Trophoblast cell (in vitro differentiated cells and primary cell): ENCODE measurements at regions not wholly inside any gene's neighbourhood (a gene's known extent, or its start where the extent isn't known, plus 50 kb on each side); places are given as distances from the start of the nearest gene placed in this dataset.

Experiments
- DNase-seq, 2 donors: peaks; one replicate each; pipeline ENCODE4 v3.0.0-alpha.2; 2016
- H2AFZ ChIP-seq: 2 replicates; pipeline ENCODE4 v1.6.1; 2013; ENCODE audit warnings: low read length, moderate library complexity, mild to moderate bottlenecking; ENCODE audit not compliant: insufficient read depth, poor library complexity
- H2AK5ac ChIP-seq: 2 replicates; pipeline ENCODE4 v1.6.1; 2013; ENCODE audit warnings: mild to moderate bottlenecking, low read length
- H2BK120ac ChIP-seq: 2 replicates; pipeline ENCODE4 v1.6.1; 2013; ENCODE audit warnings: low read length, mild to moderate bottlenecking, moderate library complexity; ENCODE audit not compliant: insufficient read depth, poor library complexity
- H2BK12ac ChIP-seq: 2 replicates; pipeline ENCODE4 v1.6.1; 2013; ENCODE audit warnings: mild to moderate bottlenecking, low read length, moderate library complexity
- H2BK5ac ChIP-seq: 2 replicates; pipeline ENCODE4 v1.6.1; 2013; ENCODE audit warnings: low read length, low read depth, moderate library complexity, mild to moderate bottlenecking; ENCODE audit not compliant: poor library complexity
- H3K14ac ChIP-seq: 2 replicates; pipeline ENCODE4 v1.6.1; 2013; ENCODE audit warnings: mild to moderate bottlenecking, low read length
- H3K18ac ChIP-seq: 2 replicates; pipeline ENCODE4 v1.6.1; 2013; ENCODE audit warnings: mild to moderate bottlenecking, low read length
- H3K23ac ChIP-seq: 2 replicates; pipeline ENCODE4 v1.6.1; 2013; ENCODE audit warnings: low read length
- H3K27ac ChIP-seq: 2 replicates; pipeline ENCODE4 v1.5.1; 2013; ENCODE audit warnings: low read depth, mild to moderate bottlenecking, inconsistent platforms, low read length, moderate library complexity
- H3K27me3 ChIP-seq: 2 replicates; pipeline ENCODE4 v1.6.1; 2013; ENCODE audit warnings: inconsistent platforms, mild to moderate bottlenecking, low read length, moderate library complexity; ENCODE audit not compliant: insufficient read depth
- H3K36me3 ChIP-seq, 2 experiments: 1 replicate in 1 of 2; 2 replicates in 1 of 2; pipeline ENCODE4 v1.6.1; 2013; ENCODE audit warnings: low read length in 2 of 2, mild to moderate bottlenecking in 2 of 2, moderate library complexity in 1 of 2; ENCODE audit not compliant: insufficient read depth in 2 of 2, control insufficient read depth in 1 of 2
- H3K4ac ChIP-seq: 2 replicates; pipeline ENCODE4 v1.6.1; 2013; ENCODE audit warnings: low read depth, mild to moderate bottlenecking, low read length, moderate library complexity
- H3K4me1 ChIP-seq, 2 experiments: 1 replicate in 1 of 2; 2 replicates in 1 of 2; pipeline ENCODE4 v1.6.1; 2013; ENCODE audit warnings: low read length in 2 of 2, mild to moderate bottlenecking in 2 of 2, moderate library complexity in 1 of 2; ENCODE audit not compliant: insufficient read depth in 2 of 2, control insufficient read depth in 1 of 2
- H3K4me2 ChIP-seq: 2 replicates; pipeline ENCODE4 v1.6.1; 2013; ENCODE audit warnings: inconsistent platforms, mild to moderate bottlenecking, low read length, moderate library complexity
- H3K4me3 ChIP-seq: 2 replicates; pipeline ENCODE4 v1.5.1; 2013; ENCODE audit warnings: mild to moderate bottlenecking, low read depth, low read length, inconsistent platforms
- H3K79me1 ChIP-seq: one replicate; pipeline ENCODE4 v1.6.1; 2013; ENCODE audit warnings: low read length
- H3K79me2 ChIP-seq: 2 replicates; pipeline ENCODE4 v1.6.1; 2013; ENCODE audit warnings: low read length, mild to moderate bottlenecking; ENCODE audit not compliant: control insufficient read depth, insufficient read depth, poor library complexity
- H3K9ac ChIP-seq: 2 replicates; pipeline ENCODE4 v1.6.1; 2013; ENCODE audit warnings: mild to moderate bottlenecking, low read length
- H3K9me3 ChIP-seq: 2 replicates; pipeline ENCODE4 v1.6.1; 2013; ENCODE audit warnings: low read depth, mild to moderate bottlenecking, control low read depth, inconsistent platforms, low read length; ENCODE audit not compliant: insufficient read depth
- H4K12ac ChIP-seq: 2 replicates; pipeline ENCODE4 v1.6.1; 2013; ENCODE audit warnings: low read depth, mild to moderate bottlenecking, low read length, moderate library complexity
- H4K8ac ChIP-seq: 2 replicates; pipeline ENCODE4 v1.6.1; 2013; ENCODE audit warnings: low read depth, mild to moderate bottlenecking, low read length, moderate library complexity
- H4K91ac ChIP-seq: one replicate; pipeline ENCODE4 v1.6.1; 2013; ENCODE audit warnings: low read depth, mild to moderate bottlenecking, low read length, moderate library complexity
- WGBS: extraction: QIAGEN DNeasy Blood & Tissue Kit; methylation state at CpG from one replicate; pipeline ENCODE4 v1.1.7; 2013; ENCODE audit warnings: missing lambda C conversion rate; ENCODE audit not compliant: insufficient read length, insufficient coverage; ENCODE audit errors: extremely low coverage; 5-methylcytosine and 5-hydroxymethylcytosine counted together

- DNase-seq = no peak
- Histone ChIP-seq H2BK120ac (no peak overlapping the region), H3K18ac (no peak overlapping the region), H4K91ac (no peak overlapping the region), H3K4ac (no peak overlapping the region), H2BK5ac (no peak overlapping the region), H3K4me1 (no peaks in the 10 kb centered on the region), H2AK5ac (no peak overlapping the region), H3K79me2 (no peaks in the 10 kb centered on the region), H4K12ac (no peak overlapping the region), H4K8ac (no peak overlapping the region), H2BK12ac (no peak overlapping the region), H3K4me2 (no peak overlapping the region), H3K27me3 (no peaks in the 10 kb centered on the region), H3K36me3 (no peaks in the 10 kb centered on the region), H3K27ac (no peak overlapping the region), H3K23ac (no peak overlapping the region), H3K9me3 (peaks cover 6% of the 10 kb centered on the region), H3K4me3 (no peak overlapping the region), H3K14ac (no peak overlapping the region), H2AFZ (no peak overlapping the region), H3K9ac (no peak overlapping the region), H3K79me1 (no peaks in the 10 kb centered on the region)
- WGBS = no CpG with 5 or more reads among the region's 2 CpGs
Measured at GRCh38 chr22:48175721-48176120, 1413.3 kb downstream of the TBC1D22A start.

GRCh38 chr22:48173773-48174160, 1411.3 kb downstream of the TBC1D22A start:
- no peak overlapping the region for H4K91ac ChIP-seq
- H3K18ac ChIP-seq = no peak overlapping the region
- H3K79me2 ChIP-seq = no peaks in the 10 kb centered on the region
- no CpG with 5 or more reads among the region's 7 CpGs for WGBS
- no peak overlapping the region for H4K12ac ChIP-seq
- no peak overlapping the region for H2BK12ac ChIP-seq
- H3K4me3 ChIP-seq = no peak overlapping the region
- no peak overlapping the region for H3K4me2 ChIP-seq
- no peak overlapping the region for H2AK5ac ChIP-seq
- no peaks in the 10 kb centered on the region for H3K27me3 ChIP-seq
- no peaks in the 10 kb centered on the region for H3K79me1 ChIP-seq
- H3K36me3 ChIP-seq = no peaks in the 10 kb centered on the region
- no peak overlapping the region for H3K4ac ChIP-seq
- no peak overlapping the region for H2AFZ ChIP-seq
- DNase-seq = no peak
- H3K9ac ChIP-seq = no peak overlapping the region
- peaks cover 8% of the 10 kb centered on the region for H3K9me3 ChIP-seq
- no peak overlapping the region for H3K23ac ChIP-seq
- H3K27ac ChIP-seq = no peak overlapping the region
- H4K8ac ChIP-seq = no peak overlapping the region
- no peak overlapping the region for H3K14ac ChIP-seq
- H3K4me1 ChIP-seq = no peaks in the 10 kb centered on the region
- H2BK5ac ChIP-seq = no peak overlapping the region
- H2BK120ac ChIP-seq = no peak overlapping the region

GRCh38 chr22:48173061-48173772, 1410.8 kb downstream of the TBC1D22A start:
- Histone ChIP-seq H3K4me1 (no peaks in the 10 kb centered on the region), H3K14ac (no peak overlapping the region), H4K12ac (no peak overlapping the region), H3K4me3 (no peak overlapping the region), H3K9ac (no peak overlapping the region), H3K27me3 (no peaks in the 10 kb centered on the region), H3K27ac (no peak overlapping the region), H4K8ac (no peak overlapping the region), H3K79me1 (no peaks in the 10 kb centered on the region), H2BK120ac (no peak overlapping the region), H2BK12ac (no peak overlapping the region), H3K79me2 (no peaks in the 10 kb centered on the region), H2AK5ac (no peak overlapping the region), H3K36me3 (no peaks in the 10 kb centered on the region), H3K9me3 (peaks cover 8% of the 10 kb centered on the region), H2BK5ac (no peak overlapping the region), H2AFZ (no peak overlapping the region), H3K4ac (no peak overlapping the region), H4K91ac (no peak overlapping the region), H3K18ac (no peak overlapping the region), H3K23ac (no peak overlapping the region), H3K4me2 (no peak overlapping the region)
- WGBS = no CpG with 5 or more reads among the region's 19 CpGs
- no peak for DNase-seq

- Histone ChIP-seq H3K14ac (no peak overlapping the region), H3K9me3 (peaks cover 8% of the 10 kb centered on the region), H4K12ac (no peak overlapping the region), H2AK5ac (no peak overlapping the region), H3K18ac (no peak overlapping the region), H3K4me1 (no peaks in the 10 kb centered on the region), H3K79me2 (no peaks in the 10 kb centered on the region), H2BK12ac (no peak overlapping the region), H3K23ac (no peak overlapping the region), H4K8ac (no peak overlapping the region), H3K4ac (no peak overlapping the region), H3K4me3 (no peak overlapping the region), H2BK120ac (no peak overlapping the region), H3K79me1 (no peaks in the 10 kb centered on the region), H2BK5ac (no peak overlapping the region), H3K4me2 (no peak overlapping the region), H4K91ac (no peak overlapping the region), H3K27ac (no peak overlapping the region), H2AFZ (no peak overlapping the region), H3K9ac (no peak overlapping the region), H3K36me3 (no peaks in the 10 kb centered on the region), H3K27me3 (no peaks in the 10 kb centered on the region)
- WGBS = no CpG with 5 or more reads among the region's 7 CpGs
- DNase-seq = no peak
Measured at GRCh38 chr22:48171271-48171691, 1408.8 kb downstream of the TBC1D22A start.
